ENCODE measurements at regions not wholly inside any gene's neighbourhood (a gene's known extent, or its start where the extent isn't known, plus 50 kb on each side); places are given as distances from the start of the nearest gene placed in this dataset.

- no peak overlapping the region for H3K23ac ChIP-seq (ENCODE audit: insufficient read length)
- FAIRE-seq: no peak
- H3K36me3 ChIP-seq (ENCODE audit: control insufficient read depth in 2 of 4, insufficient read depth in 4 of 4, low read length in 3 of 4): no peaks in the 10 kb centered on the region
- no peak overlapping the region for H4K91ac ChIP-seq (replicated peaks; ENCODE audit: insufficient read length, low read length)
- no peak overlapping the region for H3K18ac ChIP-seq (ENCODE audit: extremely low read depth, low read length)
- H2BK5ac ChIP-seq (ENCODE audit: low read depth, low read length): no peak overlapping the region
- H4K5ac ChIP-seq (ENCODE audit: insufficient read length, low read depth, low read length): no peak overlapping the region
- no peak overlapping the region for H3K4ac ChIP-seq (replicated peaks; ENCODE audit: insufficient read length, low read depth, low read length)
- no peak overlapping the region for H2BK20ac ChIP-seq (ENCODE audit: low read length)
- H3K27me3 ChIP-seq (replicated peaks in 1 of 4; ENCODE audit: control insufficient read depth in 3 of 4, extremely low read depth in 1 of 4, insufficient read depth in 3 of 4, low read length in 3 of 4): no peaks in the 10 kb centered on the region
- H3K4me3 ChIP-seq (ENCODE audit: extremely low read depth in 1 of 4, insufficient read depth in 2 of 4, low read depth in 3 of 4, low read length in 4 of 4): no peak overlapping the region
- no peak for DNase-seq (ENCODE audit: low read depth in 1 of 2, low spot score in 2 of 2)
- no peak overlapping the region for H3K4me2 ChIP-seq (ENCODE audit: insufficient read depth in 1 of 2, low read depth in 2 of 2, low read length in 2 of 2)
- no peaks in the 10 kb centered on the region for H4K20me1 ChIP-seq (replicated peaks in 1 of 2; ENCODE audit: control insufficient read depth in 1 of 2, insufficient read depth in 2 of 2, low read length in 2 of 2)
- H3K14ac ChIP-seq (ENCODE audit: insufficient read length): no peak overlapping the region
- no peak overlapping the region for H3K27ac ChIP-seq (ENCODE audit: low read depth, low read length)
- H2BK12ac ChIP-seq (ENCODE audit: low read depth, low read length): no peak overlapping the region
- H3K56ac ChIP-seq (replicated peaks; ENCODE audit: insufficient read length, low read depth, low read length): no peak overlapping the region
- 94% methylated on average over 1 of the region's 1 CpG; no CpG with 5 or more reads in 1 of the 2 experiments for WGBS, 2 experiments (ENCODE audit: extremely low coverage in 1 of 2, insufficient coverage in 1 of 2, insufficient read length in 1 of 2, insufficient replicate concordance in 2 of 2, low coverage in 1 of 2, low lambda C conversion rate in 2 of 2, missing lambda C conversion rate in 1 of 2)
- no peaks in the 10 kb centered on the region for H3K4me1 ChIP-seq (replicated peaks in 1 of 4; ENCODE audit: control insufficient read depth in 3 of 4, insufficient read depth in 4 of 4, low read length in 3 of 4)
- H3K9me3 ChIP-seq (ENCODE audit: insufficient read depth in 2 of 2, low read depth in 1 of 2, low read length in 1 of 2): 0 out of 4 replicates have a peak, but pooled peaks cover 0 to 3% of the 10 kb centered on the region in 2 experiments
- CTCF ChIA-PET (ENCODE audit: partially characterized antibody): no interaction called here
- no peak overlapping the region for H2AK5ac ChIP-seq (ENCODE audit: low read depth, low read length)
- no peaks in the 10 kb centered on the region for H3K79me1 ChIP-seq (ENCODE audit: low read depth, low read length)
- H2AFZ ChIP-seq (ENCODE audit: low read length): no peak overlapping the region
- no peak overlapping the region for H4K8ac ChIP-seq (ENCODE audit: extremely low read depth, insufficient read depth, low read length)
- H2BK120ac ChIP-seq (replicated peaks; ENCODE audit: low read depth, low read length): no peak overlapping the region
- POLR2A ChIA-PET (ENCODE audit: partially characterized antibody): no interaction called here
- H3K23me2 ChIP-seq (ENCODE audit: low read depth, low read length): no peaks in the 10 kb centered on the region
- H3K9ac ChIP-seq (replicated peaks in 1 of 4; ENCODE audit: extremely low read depth in 1 of 4, low read depth in 3 of 4, low read length in 3 of 4): no peak overlapping the region
- no peaks in the 10 kb centered on the region for H3K79me2 ChIP-seq (ENCODE audit: control insufficient read depth in 1 of 2, insufficient read depth in 2 of 2, low read length in 2 of 2)
- H2BK15ac ChIP-seq (ENCODE audit: low read length): no peak overlapping the region
- TF ChIP-seq CHD2 (IDR thresholded peaks at IDR 0.05; ENCODE audit: low read length): no peak
- no peak for TF ChIP-seq TCF12 (IDR thresholded peaks at IDR 0.05; ENCODE audit: low read depth, low read length)
- no peak for TF ChIP-seq SRF (IDR thresholded peaks at IDR 0.05; ENCODE audit: low read depth, low read length)
- TF ChIP-seq POU5F1 (IDR thresholded peaks at IDR 0.05; ENCODE audit: low read depth, low read length): no peak
- no peak for TF ChIP-seq CBX8 (IDR thresholded peaks at IDR 0.05; ENCODE audit: borderline replicate concordance, low read depth, low read length)
- TF ChIP-seq TAF1 (IDR thresholded peaks at IDR 0.05; ENCODE audit: low read depth, low read length): no peak
- TF ChIP-seq EZH2 (IDR thresholded peaks at IDR 0.05; ENCODE audit: low read depth, low read length, severe bottlenecking): no peak
- TF ChIP-seq E2F6 (IDR thresholded peaks at IDR 0.05): no peak
- no peak for TF ChIP-seq EGR1 (IDR thresholded peaks at IDR 0.05; ENCODE audit: borderline replicate concordance, low read depth, low read length)
- TF ChIP-seq GABPA (IDR thresholded peaks at IDR 0.05; ENCODE audit: borderline replicate concordance, insufficient read depth, low read length): no peak
- TF ChIP-seq FOSL1 (IDR thresholded peaks at IDR 0.05; ENCODE audit: insufficient read depth, low read depth, low read length): no peak
- no peak for TF ChIP-seq PHF8 (conservative IDR thresholded peaks at IDR 0.05; ENCODE audit: low read depth, low read length)
- no peak for TF ChIP-seq CBX5 (IDR thresholded peaks at IDR 0.05; ENCODE audit: low read depth, low read length)
- no peak for TF ChIP-seq TEAD4 (IDR thresholded peaks at IDR 0.05; ENCODE audit: low read depth, low read length)
- TF ChIP-seq YY1 (IDR thresholded peaks at IDR 0.05; ENCODE audit: low read depth, low read length): no peak
These were observed 123.0 kb downstream of the KCNJ2 start for GRCh38 chr17:70292366-70292765.
